ENCODE measurements at regions not wholly inside any gene's neighbourhood (a gene's known extent, or its start where the extent isn't known, plus 50 kb on each side); places are given as distances from the start of the nearest gene placed in this dataset.

GRCh38 chr21:41067709-41068108 lies 100.3 kb upstream of the BACE2 start:
- TF ChIP-seq CTCF (IDR thresholded peaks at IDR 0.05; ENCODE audit: control extremely low read depth in 1 of 3, insufficient read depth in 1 of 3, low read depth in 1 of 3, low read length in 3 of 3) = no peak
- TF ChIP-seq HDAC6 (IDR thresholded peaks at IDR 0.05; ENCODE audit: low read depth, low read length) = no peak
- TF ChIP-seq CEBPB (IDR thresholded peaks at IDR 0.05; ENCODE audit: low read depth, low read length) = no peak
- TF ChIP-seq POLR2AphosphoS5 (IDR thresholded peaks at IDR 0.05; ENCODE audit: low read depth, low read length) = no peak
- no peak for TF ChIP-seq CBX5 (IDR thresholded peaks at IDR 0.05; ENCODE audit: low read depth, low read length)
- no peak for TF ChIP-seq CBX8 (IDR thresholded peaks at IDR 0.05; ENCODE audit: borderline replicate concordance, low read depth, low read length)

All from H1 (cell line).